H1 (cell line): ENCODE measurements at regions not wholly inside any gene's neighbourhood (a gene's known extent, or its start where the extent isn't known, plus 50 kb on each side); places are given as distances from the start of the nearest gene placed in this dataset.

Experiments used
- BCL11A ChIP-seq, 2 experiments: IDR thresholded peaks; one replicate each; pipeline ENCODE4 v1.6.1; 2011; ENCODE audit warnings: low read depth in 2 of 2, low read length in 2 of 2, mild to moderate bottlenecking in 2 of 2
- CEBPB ChIP-seq: IDR thresholded peaks from 2 replicates; pipeline ENCODE4 v1.6.1; 2012; ENCODE audit warnings: low read depth, low read length
- CHD7 ChIP-seq: fragments of 300-600 bp; sonication (generic); IDR thresholded peaks from 2 replicates; pipeline ENCODE4 v1.7.1; 2012; ENCODE audit warnings: low read length, moderate library complexity, mild to moderate bottlenecking, inconsistent platforms; ENCODE audit not compliant: insufficient replicate concordance
- CREB1 ChIP-seq: IDR thresholded peaks from 2 replicates; pipeline ENCODE4 v1.6.1; 2012; ENCODE audit warnings: inconsistent platforms
- CTCF ChIP-seq, 3 experiments: IDR thresholded peaks; 1 replicate in 2 of 3; 2 replicates in 1 of 3; pipeline versions ENCODE4 v1.5.1 to v1.6.1; 2011; ENCODE audit warnings: low read length in 3 of 3, mild to moderate bottlenecking in 3 of 3, inconsistent platforms in 2 of 3, low read depth in 1 of 3, moderate library complexity in 1 of 3; ENCODE audit not compliant: insufficient read depth in 1 of 3; ENCODE audit errors: control extremely low read depth in 1 of 3
- EP300 ChIP-seq, 2 experiments: IDR thresholded peaks; 1 replicate in 1 of 2; 2 replicates in 1 of 2; pipeline ENCODE4 v1.6.1; 2011 to 2012; ENCODE audit warnings: low read depth in 2 of 2, low read length in 2 of 2, mild to moderate bottlenecking in 2 of 2, borderline replicate concordance in 1 of 2, inconsistent platforms in 1 of 2, moderate library complexity in 1 of 2
- FOSL1 ChIP-seq: IDR thresholded peaks from 2 replicates; pipeline ENCODE4 v1.6.1; 2011; ENCODE audit warnings: mild to moderate bottlenecking, low read depth, low read length, moderate library complexity; ENCODE audit not compliant: insufficient read depth
- KDM4A ChIP-seq: IDR thresholded peaks from one replicate; pipeline ENCODE4 v1.7.1; 2012; ENCODE audit warnings: low read depth, mild to moderate bottlenecking, moderate library complexity, low read length, inconsistent platforms; ENCODE audit not compliant: severe bottlenecking
- SIRT6 ChIP-seq: IDR thresholded peaks from one replicate; pipeline ENCODE4 v1.7.1; 2012; ENCODE audit warnings: low read length, inconsistent platforms
- TAF1 ChIP-seq: IDR thresholded peaks from 2 replicates; pipeline ENCODE4 v1.6.1; 2011; ENCODE audit warnings: mild to moderate bottlenecking, low read depth, low read length

GRCh38 chr5:68416714-68417113 lies 201.2 kb downstream of the PIK3R1 start (continued):
- TF ChIP-seq CHD7 (no peak), BCL11A (IDR thresholded peaks at IDR 0.05; ENCODE audit: low read depth in 2 of 2, low read length in 2 of 2) (no peak), FOSL1 (no peak), EP300 (IDR thresholded peaks at IDR 0.05; ENCODE audit: borderline replicate concordance in 1 of 2, low read depth in 2 of 2, low read length in 2 of 2) (no peak), SIRT6 (no peak), CREB1 (no peak), KDM4A (no peak), CEBPB (no peak), TAF1 (no peak), CTCF (IDR thresholded peaks at IDR 0.05; ENCODE audit: control extremely low read depth in 1 of 3, insufficient read depth in 1 of 3, low read depth in 1 of 3, low read length in 3 of 3) (no peak)
